Epithelial cell of proximal tubule (primary cell): ENCODE measurements at regions not wholly inside any gene's neighbourhood (a gene's known extent, or its start where the extent isn't known, plus 50 kb on each side); places are given as distances from the start of the nearest gene placed in this dataset.

ENCODE experiments used
- DNase-seq: peaks from one replicate; pipeline ENCODE4 v3.0.0-alpha.2; 2011; ENCODE audit warnings: low read depth
- H3K4me3 ChIP-seq: 2 replicates; pipeline ENCODE4 v1.5.1; 2011; ENCODE audit warnings: low read depth, mild to moderate bottlenecking, low read length
- TF ChIP-seq, protein P1 (sequence below): conservative IDR thresholded peaks from 2 replicates; pipeline ENCODE4 v1.5.1; 2012; ENCODE audit warnings: low read depth, mild to moderate bottlenecking, low read length

DNA sequence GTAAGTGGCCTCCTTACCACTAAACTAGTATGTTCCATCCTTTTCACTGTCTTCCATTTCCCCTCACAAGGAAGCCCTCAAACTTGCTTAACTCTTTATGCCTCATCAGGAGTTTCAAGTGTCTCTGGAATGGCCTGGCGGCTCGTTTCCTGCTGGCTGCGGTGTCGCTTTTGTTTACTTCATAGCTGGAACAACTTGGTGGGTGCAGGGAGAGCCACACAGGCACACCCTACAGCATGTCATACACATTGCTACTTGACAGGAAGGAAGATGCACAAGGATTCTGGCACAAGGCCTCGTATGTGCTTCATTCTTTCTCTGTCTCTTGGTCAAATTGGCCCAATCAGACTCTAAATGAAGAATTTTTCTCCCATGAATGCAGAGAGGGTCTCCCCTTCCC, 488.3 kb downstream of the FOXO1 start:
- TF ChIP-seq, protein P1, sequence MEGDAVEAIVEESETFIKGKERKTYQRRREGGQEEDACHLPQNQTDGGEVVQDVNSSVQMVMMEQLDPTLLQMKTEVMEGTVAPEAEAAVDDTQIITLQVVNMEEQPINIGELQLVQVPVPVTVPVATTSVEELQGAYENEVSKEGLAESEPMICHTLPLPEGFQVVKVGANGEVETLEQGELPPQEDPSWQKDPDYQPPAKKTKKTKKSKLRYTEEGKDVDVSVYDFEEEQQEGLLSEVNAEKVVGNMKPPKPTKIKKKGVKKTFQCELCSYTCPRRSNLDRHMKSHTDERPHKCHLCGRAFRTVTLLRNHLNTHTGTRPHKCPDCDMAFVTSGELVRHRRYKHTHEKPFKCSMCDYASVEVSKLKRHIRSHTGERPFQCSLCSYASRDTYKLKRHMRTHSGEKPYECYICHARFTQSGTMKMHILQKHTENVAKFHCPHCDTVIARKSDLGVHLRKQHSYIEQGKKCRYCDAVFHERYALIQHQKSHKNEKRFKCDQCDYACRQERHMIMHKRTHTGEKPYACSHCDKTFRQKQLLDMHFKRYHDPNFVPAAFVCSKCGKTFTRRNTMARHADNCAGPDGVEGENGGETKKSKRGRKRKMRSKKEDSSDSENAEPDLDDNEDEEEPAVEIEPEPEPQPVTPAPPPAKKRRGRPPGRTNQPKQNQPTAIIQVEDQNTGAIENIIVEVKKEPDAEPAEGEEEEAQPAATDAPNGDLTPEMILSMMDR, result no peak
- no peak for DNase-seq
- H3K4me3 ChIP-seq, result no peak overlapping the region

DNA sequence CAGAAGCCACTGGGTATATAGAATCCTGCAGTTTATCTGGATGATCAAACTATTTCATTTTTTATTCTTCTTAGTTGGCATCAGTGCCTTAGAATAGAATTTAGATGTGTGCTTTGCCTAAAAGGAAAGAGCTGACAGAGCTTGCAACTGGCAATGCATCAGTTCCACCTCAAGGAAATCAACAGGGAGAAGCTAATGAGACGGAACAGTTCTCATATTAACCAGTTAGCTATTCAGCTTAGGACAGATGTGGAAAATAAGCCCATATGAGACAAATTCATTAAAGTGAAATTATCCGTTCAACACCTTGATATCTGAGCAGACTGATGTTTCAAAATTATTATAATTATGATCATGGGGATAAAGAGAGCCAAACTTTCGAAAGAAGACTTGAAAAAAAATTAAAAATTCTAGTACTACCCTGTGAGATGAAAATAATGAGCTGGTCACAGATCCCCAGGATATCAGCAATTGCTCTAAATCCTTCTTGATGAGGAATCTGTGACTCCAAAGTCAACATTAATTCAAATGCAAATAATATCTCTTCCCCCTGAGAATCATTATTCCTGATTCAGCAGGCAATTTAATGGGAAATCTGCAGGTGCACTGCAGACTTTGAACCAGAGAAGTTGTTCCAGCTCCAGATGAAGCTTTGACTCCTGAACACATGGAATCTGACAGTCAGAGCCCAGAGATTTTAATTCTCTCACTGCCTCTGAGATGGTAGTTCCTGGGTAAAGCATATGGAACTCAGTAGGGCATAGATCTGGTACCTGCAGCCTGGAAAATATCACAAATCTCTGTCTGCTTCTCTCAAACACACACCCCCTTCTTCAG, 486.8 kb downstream of the FOXO1 start:
- TF ChIP-seq, protein P1, result no peak
- no peak overlapping the region for H3K4me3 ChIP-seq
- DNase-seq, result no peak

- DNase-seq, result no peak
- no peak overlapping the region for H3K4me3 ChIP-seq
- TF ChIP-seq, protein P1, result no peak
These were observed 485.7 kb downstream of the FOXO1 start for GRCh38 chr13:40180776-40181175.

- no peak overlapping the region for H3K4me3 ChIP-seq
- DNase-seq, result no peak
These were observed 485.1 kb downstream of the FOXO1 start for GRCh38 chr13:40181203-40181845.

GRCh38 chr13:40182591-40182990, 483.9 kb downstream of the FOXO1 start:
- H3K4me3 ChIP-seq, result no peak overlapping the region
- no peak for DNase-seq
- TF ChIP-seq, protein P1, result no peak

More at GRCh38 chr13:40181203-40181845, 485.1 kb downstream of the FOXO1 start:
- TF ChIP-seq, protein P1, result no peak

DNA sequence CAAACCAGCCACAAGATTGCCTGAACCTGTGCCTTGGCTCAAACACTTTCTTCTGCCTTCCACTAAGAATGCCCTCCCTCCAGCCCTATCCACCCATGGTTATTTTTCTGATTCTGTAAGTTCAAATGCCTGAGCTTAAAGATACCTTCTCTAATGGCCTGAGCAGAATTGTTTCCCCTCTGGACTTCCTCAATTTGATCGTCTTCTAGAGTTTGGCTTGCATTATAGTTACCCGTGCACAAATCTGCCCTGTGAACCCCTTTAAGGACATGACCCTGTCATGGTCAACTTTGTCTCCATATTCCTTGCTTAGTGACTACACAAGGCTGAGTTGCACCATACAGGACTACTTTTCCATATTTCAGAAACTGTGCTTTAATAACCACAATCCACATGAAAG, 481.0 kb downstream of the FOXO1 start:
- DNase-seq, result no peak
- H3K4me3 ChIP-seq, result no peak overlapping the region
- TF ChIP-seq, protein P1, result no peak
